AG09319 (cell line): ENCODE measurements at regions not wholly inside any gene's neighbourhood (a gene's known extent, or its start where the extent isn't known, plus 50 kb on each side); places are given as distances from the start of the nearest gene placed in this dataset.

Experiments
- DNase-seq: peaks from one replicate; pipeline ENCODE4 v3.0.0-alpha.2; 2010; ENCODE audit warnings: low read depth; ENCODE audit errors: extremely low read depth
- CTCF ChIP-seq: IDR thresholded peaks from 2 replicates; pipeline ENCODE4 v1.5.1; 2011; ENCODE audit warnings: low read depth, mild to moderate bottlenecking, inconsistent platforms, low read length, moderate library complexity

DNA sequence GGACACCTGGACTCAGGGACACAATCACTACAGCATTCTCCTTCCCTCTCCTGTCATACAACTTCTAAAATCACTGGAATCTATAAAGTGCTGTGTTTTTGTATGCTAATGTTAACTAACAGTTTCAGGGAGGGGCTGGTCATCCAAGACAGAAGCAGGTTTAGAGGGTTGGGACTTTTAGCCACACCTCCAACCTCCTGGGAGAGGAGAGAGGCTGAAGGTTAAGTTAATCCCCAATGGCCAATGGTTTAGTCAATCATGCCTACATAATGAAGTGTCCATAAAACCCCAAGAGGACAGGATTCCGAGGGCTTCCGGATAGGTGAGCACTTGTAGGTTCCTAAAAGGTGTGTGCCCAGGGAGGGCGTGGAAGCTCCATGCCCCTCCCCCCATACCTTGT lies 219.3 kb upstream of the CTNNB1 start:
- no peak for TF ChIP-seq CTCF
- no peak for DNase-seq

DNA sequence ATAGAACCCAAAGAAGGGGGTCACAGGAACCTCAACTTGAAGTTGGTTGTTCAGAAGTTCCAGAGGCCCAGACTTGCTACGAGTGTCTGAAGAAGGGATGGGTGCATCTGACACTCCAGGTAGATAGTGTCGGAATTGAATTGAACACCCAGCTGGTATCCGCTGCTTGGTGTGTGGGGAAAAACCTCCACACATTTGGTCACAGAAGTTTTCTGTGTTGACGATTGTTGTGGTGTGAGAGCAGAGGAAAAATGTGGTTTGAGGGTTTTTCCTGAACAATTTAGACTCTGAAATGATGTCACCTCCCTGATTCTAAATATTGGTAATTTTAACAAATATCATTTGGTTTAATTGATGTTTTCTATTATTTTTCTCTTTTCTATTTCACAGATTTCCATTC lies 218.8 kb upstream of the CTNNB1 start:
- DNase-seq = no peak
- TF ChIP-seq CTCF = no peak

DNA sequence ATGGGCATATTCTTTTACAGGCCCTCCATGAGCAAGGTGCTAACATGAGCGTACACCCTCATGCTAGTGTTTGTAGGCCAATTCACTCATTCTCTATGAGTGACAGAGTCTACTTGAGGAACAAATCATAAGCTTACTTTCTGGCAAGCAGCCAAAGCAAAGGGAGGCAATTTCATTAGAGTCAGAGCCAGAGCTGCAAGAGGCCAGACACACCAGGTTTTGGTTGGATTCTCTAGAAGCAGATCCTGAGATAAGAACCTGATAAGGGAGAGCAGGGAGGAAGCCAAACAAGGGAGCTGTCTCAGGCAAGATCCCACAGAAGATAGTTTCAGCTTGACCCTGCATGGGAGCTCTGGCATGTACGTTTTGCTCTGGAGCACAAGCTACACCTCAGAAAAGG lies 214.1 kb upstream of the CTNNB1 start:
- TF ChIP-seq CTCF = no peak
- no peak for DNase-seq

GRCh38 chr3:40988468-40988867 lies 210.8 kb upstream of the CTNNB1 start:
- TF ChIP-seq CTCF = no peak

DNA sequence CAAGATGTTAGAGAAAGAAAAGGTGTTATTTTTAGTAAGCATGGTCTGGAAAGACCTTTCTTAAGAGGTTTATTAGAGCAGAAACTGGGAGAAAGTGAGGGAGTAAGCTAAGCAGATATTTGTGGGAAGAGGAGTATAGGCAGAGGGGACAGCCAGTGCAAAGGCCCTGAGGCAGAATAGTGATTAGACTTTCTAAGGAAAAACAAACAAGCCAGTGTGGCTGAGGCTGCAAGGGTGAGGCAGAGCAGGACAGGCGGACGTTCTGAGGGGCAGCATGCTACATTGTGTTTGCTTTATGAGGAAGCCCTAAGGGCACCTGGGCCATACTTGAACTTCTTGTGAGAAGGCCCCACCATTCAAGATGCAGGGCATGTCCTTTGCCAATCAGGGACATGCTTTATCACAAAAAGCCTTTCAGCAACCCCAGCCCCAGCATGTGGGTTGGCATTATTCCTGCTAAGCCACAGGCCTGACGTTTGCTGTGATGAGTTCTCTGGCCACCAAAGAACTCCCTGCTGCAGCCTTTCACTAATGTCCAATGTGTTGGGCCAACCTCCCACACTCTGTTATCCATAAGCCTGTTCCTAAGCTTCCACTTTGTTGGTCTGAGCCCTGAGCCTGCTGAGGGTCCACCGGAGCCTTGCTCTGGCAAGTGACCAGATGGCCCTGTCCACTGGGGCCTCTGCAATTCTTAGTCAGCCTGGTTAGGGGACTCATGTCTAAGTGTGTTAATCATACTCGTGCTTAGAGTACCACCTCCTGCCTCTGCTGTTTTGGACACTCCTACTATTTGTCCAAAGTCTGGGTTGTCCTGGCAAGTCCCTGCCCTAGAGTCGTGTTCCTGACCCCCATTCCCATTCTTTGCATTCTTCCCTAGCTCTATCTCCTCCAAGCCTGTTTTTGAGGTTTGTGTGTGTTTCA lies 209.9 kb upstream of the CTNNB1 start:
- no peak for TF ChIP-seq CTCF
- DNase-seq = no peak

More at GRCh38 chr3:40988468-40988867, 210.8 kb upstream of the CTNNB1 start:
- no peak for DNase-seq

DNA sequence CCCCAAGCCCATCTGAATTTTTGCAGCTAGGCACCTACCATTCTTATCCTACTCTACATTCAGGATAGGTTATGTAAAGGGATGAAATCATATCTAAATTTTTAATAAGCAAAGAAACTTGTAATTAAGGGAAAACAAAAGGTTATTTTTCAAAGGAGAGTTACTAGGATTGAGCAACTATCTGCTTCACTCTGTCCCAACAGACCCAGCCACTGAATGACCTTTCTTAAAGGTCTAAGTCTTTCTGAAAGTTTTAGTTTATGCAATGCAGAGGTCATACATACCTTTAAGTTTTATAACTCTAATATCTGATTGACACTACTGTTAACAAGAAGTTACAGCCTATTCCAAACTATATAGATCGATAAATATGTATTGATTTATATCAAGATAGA lies 209.2 kb upstream of the CTNNB1 start:
- no peak for TF ChIP-seq CTCF
- DNase-seq = no peak

DNA sequence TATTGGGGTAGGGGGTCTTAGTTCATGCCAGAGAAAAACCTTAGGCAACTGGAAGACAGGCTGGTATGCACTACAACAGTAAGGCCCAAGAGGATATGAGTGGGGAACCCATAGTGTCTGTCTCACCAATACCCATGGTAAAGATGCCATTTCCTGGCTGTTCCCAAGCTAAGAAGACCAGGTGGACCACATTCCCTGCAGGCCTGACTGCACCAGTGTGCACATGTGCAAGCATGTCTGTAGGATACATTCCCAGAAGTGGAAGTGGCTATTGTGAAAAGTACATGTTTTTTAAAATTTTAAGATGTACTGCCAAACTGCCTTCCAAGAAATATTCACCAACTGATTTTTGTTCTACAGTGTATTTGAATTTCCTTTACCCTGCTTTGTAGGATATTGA lies 207.3 kb upstream of the CTNNB1 start:
- DNase-seq = no peak
- TF ChIP-seq CTCF = no peak
